ENCODE measurements at regions not wholly inside any gene's neighbourhood (a gene's known extent, or its start where the extent isn't known, plus 50 kb on each side); places are given as distances from the start of the nearest gene placed in this dataset.
"Not testable (repeated sequence)": the region's sequence is repeated elsewhere in the genome, so short reads cannot be mapped to it uniquely, and the experiment has no call there.

- DNase-seq = no peak
Measured at GRCh38 chr7:81333004-81333403, 414.2 kb upstream of the SEMA3C start.

GRCh38 chr7:81331061-81332018 is 412.5 kb upstream of the SEMA3C start:
- no peak for DNase-seq

- no peak for DNase-seq
Measured at GRCh38 chr7:81330108-81330507, 411.3 kb upstream of the SEMA3C start.

DNA sequence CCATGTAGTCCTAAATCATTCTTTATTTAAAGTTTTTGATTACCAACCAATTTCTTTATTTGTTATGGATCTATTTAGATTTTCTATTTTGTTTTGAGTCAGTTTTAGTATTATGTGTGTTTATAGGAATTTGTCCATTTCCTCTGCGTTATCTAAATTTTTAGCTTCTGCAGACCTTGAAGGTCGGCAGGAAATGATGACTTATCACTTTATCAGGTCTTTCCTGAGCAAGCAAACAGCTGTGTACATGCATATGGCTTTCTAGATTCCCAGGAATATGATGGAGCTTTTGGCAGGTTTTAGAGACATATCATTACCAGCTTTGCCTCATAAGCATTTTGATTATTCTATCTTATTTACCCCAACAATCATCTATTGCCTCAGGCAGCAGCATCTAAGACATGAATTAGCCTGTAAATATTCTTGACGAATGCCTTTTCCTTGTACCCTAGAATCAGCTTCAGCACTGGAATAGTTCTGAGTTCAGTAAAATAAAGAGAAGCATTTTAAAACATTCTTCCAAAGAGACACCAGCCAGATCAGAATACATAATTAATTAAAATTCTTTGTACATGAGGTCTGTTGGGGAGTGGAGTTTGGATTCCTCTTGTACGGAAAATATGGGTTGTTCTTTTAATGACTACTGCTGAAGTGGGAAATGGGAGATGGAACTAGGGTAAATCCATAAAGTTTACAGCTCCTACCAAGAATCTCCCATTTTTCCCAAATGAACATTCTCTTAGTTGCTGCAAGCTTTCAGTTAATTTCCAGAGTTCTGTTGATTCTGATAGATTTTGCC is 408.8 kb upstream of the SEMA3C start:
- DNase-seq = no peak

DNA sequence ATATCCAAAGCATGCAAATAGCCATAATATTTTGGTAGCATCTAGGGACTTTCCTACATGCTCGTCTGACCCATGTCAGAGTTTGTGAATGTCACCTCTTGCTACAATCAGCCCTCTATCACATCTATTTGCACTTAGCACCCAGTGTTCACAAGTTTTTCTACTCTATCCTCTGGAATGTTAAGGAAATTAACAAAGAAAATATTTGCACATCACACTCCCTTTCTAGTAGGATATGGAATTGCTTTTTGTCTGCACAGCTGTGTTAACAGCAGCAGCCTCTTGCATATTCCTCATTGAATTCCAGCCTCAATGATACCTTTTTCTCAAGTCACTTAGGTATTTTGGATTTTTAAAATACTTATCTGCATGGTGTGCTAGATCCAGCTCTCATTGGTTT is 403.1 kb upstream of the SEMA3C start:
- no peak for DNase-seq

DNA sequence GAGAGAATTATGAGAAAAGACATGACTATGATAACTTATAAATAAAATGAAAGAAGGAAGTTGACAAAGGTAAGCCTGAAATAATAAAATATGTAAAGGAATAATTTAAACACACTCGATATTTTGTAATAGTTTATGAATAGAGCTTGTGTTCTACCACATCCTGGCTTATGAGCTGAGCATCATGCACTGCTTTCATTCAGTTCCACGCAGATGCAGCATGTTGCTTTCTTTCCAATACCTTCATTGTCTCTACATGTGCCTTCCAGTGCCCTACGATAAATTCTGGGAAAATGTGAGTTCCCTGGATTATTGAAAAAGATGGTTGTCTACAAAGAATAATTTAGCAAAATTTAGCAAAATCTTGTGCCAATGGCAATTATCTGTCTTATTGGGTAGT is 398.9 kb upstream of the SEMA3C start:
- no peak for DNase-seq

GRCh38 chr7:81308643-81309322 is 389.9 kb upstream of the SEMA3C start:
- no peak for DNase-seq

GRCh38 chr7:81301815-81302214 is 383.0 kb upstream of the SEMA3C start:
- no peak for DNase-seq

DNA sequence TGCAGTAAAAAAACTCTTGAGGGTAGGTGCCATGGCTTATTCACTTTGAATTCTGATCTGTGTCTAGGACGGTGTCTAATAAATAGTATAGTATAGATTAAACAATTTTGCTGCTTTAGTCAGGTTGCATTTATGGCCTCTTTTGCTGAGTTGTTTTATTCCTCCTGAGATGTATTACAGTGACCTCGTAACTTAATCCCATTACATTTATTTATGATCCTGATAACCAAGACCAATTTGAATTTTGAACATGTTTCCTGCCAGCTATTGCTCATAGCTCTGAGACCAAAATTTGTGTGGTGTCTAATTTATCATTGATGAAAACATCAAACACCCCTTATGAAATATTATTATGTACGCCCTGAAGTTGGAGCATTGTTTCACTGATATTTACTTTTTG is 381.9 kb upstream of the SEMA3C start:
- no peak for DNase-seq

- no peak for DNase-seq
Measured at GRCh38 chr7:81299711-81300110, 380.9 kb upstream of the SEMA3C start.

DNA sequence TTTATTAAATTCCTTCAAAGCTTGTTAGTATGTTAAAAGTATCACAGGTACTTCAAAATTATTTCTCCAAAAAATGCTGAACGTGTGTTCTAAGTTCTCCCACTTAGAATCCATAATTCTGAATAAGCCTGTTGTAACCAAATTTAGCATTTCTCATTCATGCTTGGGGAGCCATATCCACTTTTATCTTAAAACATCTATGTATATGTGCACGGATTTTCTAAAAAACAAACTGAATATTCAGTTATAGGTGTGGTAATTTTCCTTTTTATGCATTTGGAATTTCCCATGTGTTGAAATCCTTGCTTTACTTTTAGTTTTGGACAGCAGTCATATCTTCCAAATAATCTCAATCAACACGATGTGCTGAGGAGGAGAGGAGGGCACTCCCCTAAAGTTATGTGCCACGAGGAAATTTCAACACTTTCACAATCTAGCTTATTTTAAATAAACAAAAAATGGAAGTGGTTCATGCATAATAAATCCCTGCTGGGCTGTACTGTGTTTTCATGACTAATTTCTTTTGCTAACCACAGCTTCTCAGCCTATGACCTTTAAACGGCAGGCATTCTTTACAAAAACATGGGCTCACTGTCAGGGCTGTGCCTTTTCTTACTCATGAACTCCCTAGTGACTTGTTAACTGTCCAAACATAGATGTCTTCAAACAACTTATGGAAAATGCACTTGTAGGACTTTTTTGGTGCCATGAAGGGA is 380.3 kb upstream of the SEMA3C start:
- DNase-seq = no peak

DNA sequence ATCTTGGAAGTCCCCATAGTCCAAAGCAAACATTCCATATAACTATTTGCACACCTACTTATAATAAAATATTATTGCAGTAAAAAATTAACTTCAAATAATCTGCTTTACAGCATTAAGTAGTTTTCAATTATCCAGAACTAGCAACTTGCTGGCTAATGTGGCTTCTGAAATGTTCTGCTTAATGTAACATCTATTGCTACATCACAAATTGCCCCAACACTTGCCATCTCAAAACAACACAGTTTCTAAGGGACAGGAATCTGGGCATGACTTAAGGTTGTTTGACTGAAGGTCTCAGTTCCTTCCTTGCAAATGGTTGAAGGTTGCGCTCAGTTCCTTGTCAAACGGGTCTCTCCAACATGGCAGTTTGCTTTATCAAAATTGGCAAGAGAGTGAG is 378.5 kb upstream of the SEMA3C start:
- DNase-seq = no peak

- DNase-seq = no peak
Measured at GRCh38 chr7:81296726-81297125, 377.9 kb upstream of the SEMA3C start.

GRCh38 chr7:81294897-81295515 is 376.2 kb upstream of the SEMA3C start:
- no peak for DNase-seq

DNA sequence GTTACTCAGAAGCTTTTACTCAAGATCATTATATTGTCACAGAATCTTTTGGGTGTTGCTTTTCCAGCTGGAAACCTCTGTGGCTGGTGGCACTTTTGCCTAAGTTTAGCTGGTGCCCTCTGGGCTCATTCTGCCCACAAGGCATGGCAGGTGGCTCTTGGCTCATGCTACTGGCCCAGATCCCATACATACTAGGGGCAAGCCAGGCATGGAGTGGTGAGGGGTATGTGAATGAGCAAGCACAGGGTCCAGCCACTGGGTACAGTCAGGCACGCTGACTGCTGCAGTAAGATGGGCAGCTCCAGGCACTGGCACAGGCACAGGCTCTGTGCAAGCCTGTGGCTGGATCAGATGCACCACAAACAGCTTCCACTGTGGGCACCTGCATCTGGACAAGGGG is 375.0 kb upstream of the SEMA3C start:
- no peak for DNase-seq

GRCh38 chr7:81286754-81287153 is 367.9 kb upstream of the SEMA3C start:
- not testable (repeated sequence) for DNase-seq

- no peak for DNase-seq
Measured at GRCh38 chr7:81285142-81285871, 366.5 kb upstream of the SEMA3C start.

- no peak for DNase-seq
Measured at GRCh38 chr7:81284576-81284975, 365.7 kb upstream of the SEMA3C start.

DNA sequence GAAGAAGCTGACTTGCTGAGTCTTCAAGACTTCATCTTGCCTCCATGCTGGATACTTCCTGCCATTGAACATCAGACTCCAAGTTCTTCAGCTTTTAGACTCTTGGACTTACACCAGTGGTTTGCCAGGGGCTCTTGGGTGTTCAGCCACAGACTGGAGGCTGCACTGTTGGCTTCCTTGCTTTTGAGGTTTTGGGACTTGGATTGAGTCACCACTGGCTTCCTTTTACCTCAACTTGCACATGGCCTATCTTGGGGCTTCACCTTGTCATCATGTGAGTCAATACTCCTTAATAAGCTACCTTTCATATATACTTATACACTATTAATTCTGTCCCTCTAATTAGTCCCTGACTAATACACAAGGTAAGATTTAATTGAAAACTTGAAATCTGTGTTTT is 361.7 kb upstream of the SEMA3C start:
- no peak for DNase-seq

DNA sequence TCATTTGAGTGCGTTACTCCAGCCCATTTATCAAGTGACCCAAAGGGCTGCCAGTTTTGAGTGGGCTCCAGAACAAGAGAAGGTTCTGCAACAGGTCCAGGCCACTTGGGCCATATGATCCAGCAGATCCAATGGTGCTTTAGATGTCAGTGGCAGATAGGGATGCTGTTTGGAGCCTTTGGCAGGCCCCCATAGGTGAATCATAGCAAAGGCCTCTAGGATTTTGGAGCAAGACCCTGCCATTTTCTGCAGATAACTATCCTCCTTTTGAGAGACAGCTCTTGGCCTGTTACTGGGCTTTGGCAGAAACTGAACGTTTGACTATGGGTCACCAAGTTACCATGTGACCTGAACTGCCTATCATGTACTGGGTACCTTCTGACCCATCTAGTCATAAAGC is 358.8 kb upstream of the SEMA3C start:
- no peak for DNase-seq

- no peak for DNase-seq
Measured at GRCh38 chr7:81273601-81274397, 354.9 kb upstream of the SEMA3C start.
